Progenitor cell of endocrine pancreas (in vitro differentiated cells): ENCODE measurements at regions not wholly inside any gene's neighbourhood (a gene's known extent, or its start where the extent isn't known, plus 50 kb on each side); places are given as distances from the start of the nearest gene placed in this dataset.

Source experiments
- DNase-seq: peaks from one replicate; pipeline ENCODE4 v3.0.0; 2021; ENCODE audit warnings: low spot score; ENCODE audit not compliant: unreplicated experiment
- H3K27ac Mint-ChIP-seq: 2 replicates; pipeline ENCODE4 v1.8.0; 2021; ENCODE audit warnings: mild to moderate bottlenecking, moderate library complexity, mixed read lengths
- H3K27me3 Mint-ChIP-seq: 2 replicates; pipeline ENCODE4 v1.8.0; 2021; ENCODE audit warnings: mixed read lengths
- H3K36me3 Mint-ChIP-seq: 2 replicates; pipeline ENCODE4 v1.8.0; 2022; ENCODE audit warnings: mixed read lengths; ENCODE audit not compliant: insufficient read depth
- H3K4me1 Mint-ChIP-seq: 2 replicates; pipeline ENCODE4 v1.8.0; 2021; ENCODE audit warnings: low read depth, mixed read lengths
- H3K4me3 Mint-ChIP-seq: 2 replicates; pipeline ENCODE4 v1.8.0; 2021; ENCODE audit warnings: low read depth, mild to moderate bottlenecking, moderate library complexity, mixed read lengths
- H3K9me3 Mint-ChIP-seq: 2 replicates; pipeline ENCODE4 v1.8.0; 2021; ENCODE audit warnings: low read depth, mixed read lengths
- TF ChIP-seq, protein P1 (sequence below): fragments of 200-600 bp; sonication (generic); IDR thresholded peaks from one replicate; pipeline ENCODE4 v1.5.0; 2021; ENCODE audit warnings: antibody characterized with exemption, mild to moderate bottlenecking; ENCODE audit not compliant: unreplicated experiment

DNA sequence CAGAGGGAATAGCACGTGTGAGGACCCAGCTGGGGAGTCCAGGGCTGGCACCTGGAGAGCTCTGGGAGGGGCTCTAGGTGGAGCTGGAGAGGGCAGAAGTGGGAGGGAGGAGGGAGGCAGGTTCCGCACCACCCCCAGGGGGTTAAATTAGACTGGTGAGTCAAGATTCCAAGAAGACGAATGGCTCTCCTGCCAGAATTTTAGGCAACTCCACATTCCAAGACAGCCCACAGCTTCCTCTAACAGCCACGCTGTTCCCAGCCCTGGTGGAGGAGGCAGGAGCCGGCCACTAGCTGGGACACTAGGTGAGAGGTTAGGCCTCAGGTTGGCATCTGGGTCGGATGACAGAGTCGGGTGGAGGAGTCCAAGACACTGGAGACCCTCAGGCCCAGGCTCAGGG lies 60.2 kb downstream of the TFAP2C start:
- Mint-ChIP-seq H3K36me3 (no peaks in the 10 kb centered on the region), H3K27ac (no peak overlapping the region), H3K9me3 (peaks cover 4% of the 10 kb centered on the region), H3K4me3 (no peak overlapping the region), H3K27me3 (peaks cover 24% of the 10 kb centered on the region), H3K4me1 (peaks cover 11% of the 10 kb centered on the region)
- TF ChIP-seq, protein P1, sequence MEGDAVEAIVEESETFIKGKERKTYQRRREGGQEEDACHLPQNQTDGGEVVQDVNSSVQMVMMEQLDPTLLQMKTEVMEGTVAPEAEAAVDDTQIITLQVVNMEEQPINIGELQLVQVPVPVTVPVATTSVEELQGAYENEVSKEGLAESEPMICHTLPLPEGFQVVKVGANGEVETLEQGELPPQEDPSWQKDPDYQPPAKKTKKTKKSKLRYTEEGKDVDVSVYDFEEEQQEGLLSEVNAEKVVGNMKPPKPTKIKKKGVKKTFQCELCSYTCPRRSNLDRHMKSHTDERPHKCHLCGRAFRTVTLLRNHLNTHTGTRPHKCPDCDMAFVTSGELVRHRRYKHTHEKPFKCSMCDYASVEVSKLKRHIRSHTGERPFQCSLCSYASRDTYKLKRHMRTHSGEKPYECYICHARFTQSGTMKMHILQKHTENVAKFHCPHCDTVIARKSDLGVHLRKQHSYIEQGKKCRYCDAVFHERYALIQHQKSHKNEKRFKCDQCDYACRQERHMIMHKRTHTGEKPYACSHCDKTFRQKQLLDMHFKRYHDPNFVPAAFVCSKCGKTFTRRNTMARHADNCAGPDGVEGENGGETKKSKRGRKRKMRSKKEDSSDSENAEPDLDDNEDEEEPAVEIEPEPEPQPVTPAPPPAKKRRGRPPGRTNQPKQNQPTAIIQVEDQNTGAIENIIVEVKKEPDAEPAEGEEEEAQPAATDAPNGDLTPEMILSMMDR, result no peak
- no peak for DNase-seq

DNA sequence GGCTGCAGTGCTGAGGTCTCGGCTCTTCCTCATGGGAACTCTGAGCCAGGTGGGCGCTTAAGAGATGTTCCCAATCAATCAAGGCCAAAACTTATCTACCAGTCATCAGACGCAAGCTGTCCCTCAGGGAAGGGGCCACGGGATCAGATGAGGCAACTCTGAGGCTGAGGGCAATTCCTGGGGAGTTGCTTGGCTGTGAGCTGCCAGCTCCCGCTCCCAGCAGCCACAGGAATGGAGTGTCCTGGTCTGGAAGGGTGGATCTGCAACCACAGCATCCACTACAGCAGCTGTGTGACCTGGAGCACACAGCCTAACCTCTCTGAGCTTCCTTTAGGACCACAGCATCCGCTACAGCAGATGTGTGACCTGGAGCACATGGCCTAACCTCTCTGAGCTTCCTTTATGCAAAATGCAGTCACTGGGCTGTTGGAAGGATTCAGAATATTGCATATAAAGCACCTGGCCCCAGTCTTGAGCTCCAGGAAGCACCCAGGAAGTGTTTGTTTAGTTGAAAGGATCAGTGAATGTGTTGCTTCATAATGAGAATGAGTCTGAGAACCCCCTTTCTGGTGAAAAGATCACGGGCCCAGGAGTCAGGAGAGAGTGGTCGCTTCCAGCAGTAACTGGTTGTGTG lies 60.9 kb downstream of the TFAP2C start:
- Mint-ChIP-seq H3K4me1 (peaks cover 11% of the 10 kb centered on the region), H3K36me3 (no peaks in the 10 kb centered on the region), H3K27ac (no peak overlapping the region), H3K9me3 (peaks cover 4% of the 10 kb centered on the region), H3K4me3 (no peak overlapping the region), H3K27me3 (peaks cover 23% of the 10 kb centered on the region)
- no peak for DNase-seq
- TF ChIP-seq, protein P1, result no peak

DNA sequence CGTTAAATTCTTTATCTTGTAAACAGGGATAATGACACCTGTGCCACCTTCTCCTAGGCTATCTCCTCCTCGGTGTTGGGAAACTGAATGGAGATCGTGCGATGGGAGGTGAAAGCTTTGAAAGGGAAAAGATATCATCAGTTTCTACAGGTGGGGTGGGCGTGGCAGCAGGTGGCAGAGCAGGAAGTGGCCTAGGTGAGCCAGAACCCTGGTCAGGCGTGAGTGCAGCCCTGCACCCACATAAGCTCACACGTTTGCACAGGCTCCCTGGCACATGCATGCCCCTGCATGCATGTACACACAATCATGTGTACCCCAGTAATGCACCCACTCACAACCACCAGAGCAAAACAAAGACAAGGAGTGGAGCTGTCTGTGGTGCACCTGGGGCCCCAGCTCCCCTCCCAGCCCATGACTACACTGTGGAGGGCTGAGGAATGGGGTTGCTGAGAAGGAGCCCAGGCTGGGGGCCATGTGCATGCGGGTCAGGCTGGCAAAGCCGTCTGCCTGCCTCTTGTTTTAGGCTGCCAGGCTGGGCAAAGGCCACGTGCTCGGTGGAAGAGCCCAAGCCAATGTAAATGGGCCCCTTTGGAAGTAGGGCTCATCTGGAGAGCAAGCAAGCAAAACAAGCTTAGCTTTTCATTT lies 61.5 kb downstream of the TFAP2C start:
- H3K9me3 Mint-ChIP-seq, result peaks cover 4% of the 10 kb centered on the region
- DNase-seq, result no peak
- H3K27ac Mint-ChIP-seq, result no peak overlapping the region
- peaks cover 23% of the 10 kb centered on the region for H3K27me3 Mint-ChIP-seq
- peak overlapping the region; percentile 35 for H3K4me3 Mint-ChIP-seq
- TF ChIP-seq, protein P1, result no peak
- H3K4me1 Mint-ChIP-seq, result peaks cover 11% of the 10 kb centered on the region
- no peaks in the 10 kb centered on the region for H3K36me3 Mint-ChIP-seq

DNA sequence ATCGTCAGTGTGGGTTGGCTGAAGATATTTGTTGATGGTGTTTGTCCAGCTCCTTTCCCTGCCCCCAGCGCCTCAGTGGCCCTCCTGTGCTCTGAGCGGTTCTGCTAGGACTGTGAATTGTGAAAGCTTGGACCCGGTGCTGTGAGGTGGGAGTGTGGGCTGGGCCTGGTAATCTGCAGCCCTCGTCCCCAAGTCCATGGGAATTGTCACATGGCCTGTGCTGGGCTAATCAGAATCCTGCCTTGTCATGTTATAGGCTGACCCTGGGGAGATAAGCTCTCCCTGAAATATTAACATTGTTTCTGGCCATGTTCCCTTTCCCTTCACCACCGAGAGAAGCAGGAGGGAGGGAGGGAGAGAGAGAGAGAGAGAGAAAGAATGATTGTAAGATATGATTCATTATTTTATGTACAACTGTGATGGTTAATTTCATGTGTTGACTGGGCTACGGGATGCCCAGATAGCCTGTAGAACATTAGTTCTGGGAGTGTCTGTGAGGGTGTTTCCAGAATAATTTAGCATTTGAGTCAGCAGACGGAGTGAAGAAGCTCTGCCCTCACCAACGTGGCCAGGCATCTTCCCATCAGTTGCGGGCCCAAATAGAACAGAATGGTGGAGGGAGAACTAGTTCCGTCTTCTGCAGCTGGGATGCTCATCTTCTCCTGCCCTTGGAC lies 62.4 kb downstream of the TFAP2C start:
- H3K9me3 Mint-ChIP-seq, result peaks cover 4% of the 10 kb centered on the region
- TF ChIP-seq, protein P1, result no peak
- H3K27ac Mint-ChIP-seq, result no peak overlapping the region
- H3K4me3 Mint-ChIP-seq, result no peak overlapping the region
- DNase-seq, result no peak
- peaks cover 11% of the 10 kb centered on the region for H3K4me1 Mint-ChIP-seq
- H3K27me3 Mint-ChIP-seq, result peaks cover 23% of the 10 kb centered on the region
- H3K36me3 Mint-ChIP-seq, result no peaks in the 10 kb centered on the region

DNA sequence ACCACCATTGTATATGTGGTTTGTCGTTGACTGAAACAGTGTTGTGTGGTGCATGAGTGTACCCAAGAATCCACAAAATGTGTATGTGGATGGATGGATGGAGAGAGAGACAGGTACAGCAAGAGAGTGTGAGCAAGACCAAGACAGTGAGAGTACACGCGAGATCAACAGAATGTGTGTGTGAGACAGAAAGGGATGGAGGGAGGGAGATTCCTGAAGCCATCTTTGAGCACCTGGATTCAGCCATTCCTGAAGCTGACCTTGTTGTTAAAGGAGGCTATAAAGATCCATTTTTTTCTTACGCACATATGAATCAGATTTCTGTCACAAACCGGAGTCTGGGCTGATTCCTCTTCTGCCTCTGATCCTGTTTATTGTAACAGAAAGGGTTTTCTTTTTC lies 64.1 kb downstream of the TFAP2C start:
- H3K9me3 Mint-ChIP-seq, result peaks cover 4% of the 10 kb centered on the region
- no peak overlapping the region for H3K4me3 Mint-ChIP-seq
- H3K27me3 Mint-ChIP-seq, result peaks cover 27% of the 10 kb centered on the region

More for the DNA sequence above, 64.1 kb downstream of the TFAP2C start:
- Mint-ChIP-seq H3K27ac (no peak overlapping the region), H3K36me3 (no peaks in the 10 kb centered on the region), H3K4me1 (peaks cover 11% of the 10 kb centered on the region)
- TF ChIP-seq, protein P1, result no peak
- DNase-seq, result no peak
